ENCODE measurements at regions not wholly inside any gene's neighbourhood (a gene's known extent, or its start where the extent isn't known, plus 50 kb on each side); places are given as distances from the start of the nearest gene placed in this dataset.

- ATAC-seq (no peak), FAIRE-seq (no peak), DNase-seq (ENCODE audit: low read depth, low spot score) (no peak)
- no peaks in the 10 kb centered on the region for H3K79me2 ChIP-seq (ENCODE audit: control insufficient read depth, insufficient read depth, low read length)
- TF ChIP-seq HDAC6 (IDR thresholded peaks at IDR 0.05; ENCODE audit: unreplicated experiment) (no peak), MXI1 (IDR thresholded peaks at IDR 0.05; ENCODE audit: low read depth, low read length) (no peak), CBFB (IDR thresholded peaks at IDR 0.05; ENCODE audit: low read depth) (no peak), MEF2B (IDR thresholded peaks at IDR 0.05; ENCODE audit: partially characterized antibody, poor library complexity, severe bottlenecking) (no peak), NBN (IDR thresholded peaks at IDR 0.05) (no peak), NR2C1 (IDR thresholded peaks at IDR 0.05) (no peak), BHLHE40 (IDR thresholded peaks at IDR 0.05; ENCODE audit: borderline replicate concordance in 1 of 2, low read depth in 2 of 2, low read length in 1 of 2) (no peak), KDM1A (IDR thresholded peaks at IDR 0.05; ENCODE audit: borderline replicate concordance) (no peak), SIN3A (IDR thresholded peaks at IDR 0.05; ENCODE audit: low read depth, low read length) (no peak), SPI1 (IDR thresholded peaks at IDR 0.05; ENCODE audit: borderline replicate concordance, insufficient read depth, low read depth, low read length) (no peak), GABPA (IDR thresholded peaks at IDR 0.05; ENCODE audit: low read depth) (no peak), CBX3 (IDR thresholded peaks at IDR 0.05; ENCODE audit: borderline replicate concordance, low read depth) (no peak)
- H3K27ac ChIP-seq (ENCODE audit: control insufficient read depth, insufficient read depth) = no peak overlapping the region
- H3K9ac ChIP-seq (ENCODE audit: control insufficient read depth, insufficient read depth, low read length) = no peak overlapping the region
- H3K4me2 ChIP-seq (ENCODE audit: control insufficient read depth, insufficient read depth) = no peak overlapping the region
- H2AFZ ChIP-seq (ENCODE audit: control insufficient read depth, low read depth, low read length) = no peak overlapping the region
- in situ Hi-C loops (cut with MboI) = no loop called here
- CTCF ChIA-PET = no interaction called here
- no peaks in the 10 kb centered on the region for H3K4me1 ChIP-seq (ENCODE audit: control insufficient read depth, insufficient read depth, low read length)
- no peaks in the 10 kb centered on the region for H3K36me3 ChIP-seq (ENCODE audit: control insufficient read depth in 2 of 2, insufficient read depth in 2 of 2, low read length in 1 of 2)
- H3K9me3 ChIP-seq (replicated peaks; ENCODE audit: control insufficient read depth, insufficient read depth, low read length) = no peaks in the 10 kb centered on the region
- SMC1A ChIA-PET (ENCODE audit: uncharacterized antibody, unreplicated experiment) = no interaction called here
- RAD21 ChIA-PET (ENCODE audit: unreplicated experiment) = no interaction called here
- H3K27me3 ChIP-seq (replicated peaks in 1 of 2; ENCODE audit: control insufficient read depth in 2 of 2, insufficient read depth in 2 of 2, low read length in 1 of 2) = no peaks in the 10 kb centered on the region
- no TSS peak for BruUV-seq (replicated peaks)
- intact Hi-C loops (cut with micrococcal nuclease; ENCODE audit: unreplicated experiment) = no loop called here
- H4K20me1 ChIP-seq (ENCODE audit: control insufficient read depth, insufficient read depth) = no peaks in the 10 kb centered on the region
- WGBS (ENCODE audit: insufficient coverage, insufficient replicate concordance, low lambda C conversion rate, missing lambda C conversion rate) = 11% methylated on average over 7 of the region's 7 CpGs
- POLR2A ChIA-PET = no interaction called here
- H3K4me3 ChIP-seq = no peak overlapping the region
These were observed 331.5 kb upstream of the RGMA start for GRCh38 chr15:93420477-93420876.

All from GM12878 (cell line).